ENCODE measurements at regions not wholly inside any gene's neighbourhood (a gene's known extent, or its start where the extent isn't known, plus 50 kb on each side); places are given as distances from the start of the nearest gene placed in this dataset.

- intact Hi-C loops (cut with micrococcal nuclease) = no loop called here
- no peak for TF ChIP-seq CTCF (IDR thresholded peaks at IDR 0.05)
Measured at GRCh38 chr6:119506631-119507174, 157.1 kb upstream of the MAN1A1 start.

GRCh38 chr6:119501798-119502483 lies 152.4 kb upstream of the MAN1A1 start:
- H3K9me3 ChIP-seq (replicated peaks in 1 of 2; ENCODE audit: control insufficient read depth in 1 of 2, insufficient read depth in 1 of 2, low read length in 2 of 2) = no peaks in the 10 kb centered on the region
- H3K4me3 ChIP-seq (replicated peaks in 1 of 3; ENCODE audit: low read depth in 2 of 3, low read length in 3 of 3) = no peak overlapping the region
- H3K4me1 ChIP-seq (ENCODE audit: control insufficient read depth in 1 of 2, insufficient read depth in 2 of 2, low read length in 2 of 2) = no peaks in the 10 kb centered on the region
- no peak overlapping the region for H3K27ac Mint-ChIP-seq
- H3K36me3 Mint-ChIP-seq = no peaks in the 10 kb centered on the region
- WGBS (ENCODE audit: insufficient coverage) = no CpG with 5 or more reads among the region's 4 CpGs
- no peak overlapping the region for H3K9ac ChIP-seq (ENCODE audit: insufficient read depth, low read length, poor library complexity, severe bottlenecking)
- no peaks in the 10 kb centered on the region for H3K79me2 ChIP-seq (ENCODE audit: insufficient read depth, low read length)
- no peaks in the 10 kb centered on the region for H3K36me3 ChIP-seq (replicated peaks in 1 of 2; ENCODE audit: control insufficient read depth in 1 of 2, insufficient read depth in 2 of 2, low read length in 2 of 2)
- intact Hi-C loops (cut with micrococcal nuclease) = no loop called here
- H4K20me1 ChIP-seq (ENCODE audit: insufficient read depth, low read length) = no peaks in the 10 kb centered on the region
- DNase-seq = peak in 1 of 3 donors; percentile 10
- no peaks in the 10 kb centered on the region for H3K9me3 Mint-ChIP-seq
- no peak overlapping the region for H2AFZ ChIP-seq (ENCODE audit: insufficient read depth, low read depth, low read length, poor library complexity, severe bottlenecking)
- H3K4me1 Mint-ChIP-seq = peaks cover 7% of the 10 kb centered on the region
- H3K4me2 ChIP-seq (replicated peaks; ENCODE audit: extremely low read depth, low read length, poor library complexity, severe bottlenecking) = no peak overlapping the region
- no peaks in the 10 kb centered on the region for H3K27me3 Mint-ChIP-seq (ENCODE audit: low read depth in 3 of 3)
- H3K4me3 Mint-ChIP-seq = no peak overlapping the region
- H3K27me3 ChIP-seq (ENCODE audit: control insufficient read depth in 2 of 2, insufficient read depth in 2 of 2, low read length in 2 of 2) = no peaks in the 10 kb centered on the region
- H3K27ac ChIP-seq (ENCODE audit: low read depth in 1 of 2, low read length in 2 of 2) = no peak overlapping the region
- TF ChIP-seq CTCF (IDR thresholded peaks at IDR 0.05) = no peak

More at GRCh38 chr6:119506631-119507174, 157.1 kb upstream of the MAN1A1 start:
- H3K27me3 ChIP-seq (ENCODE audit: control insufficient read depth in 2 of 2, insufficient read depth in 2 of 2, low read length in 2 of 2) = no peaks in the 10 kb centered on the region
- Mint-ChIP-seq H3K27me3 (ENCODE audit: low read depth in 3 of 3) (no peaks in the 10 kb centered on the region), H3K36me3 (no peaks in the 10 kb centered on the region), H3K4me1 (peaks cover 7% of the 10 kb centered on the region), H3K9me3 (no peaks in the 10 kb centered on the region), H3K4me3 (no peak overlapping the region), H3K27ac (no peak overlapping the region)
- no peak overlapping the region for H3K9ac ChIP-seq (ENCODE audit: insufficient read depth, low read length, poor library complexity, severe bottlenecking)
- H2AFZ ChIP-seq (ENCODE audit: insufficient read depth, low read depth, low read length, poor library complexity, severe bottlenecking) = no peak overlapping the region
- H3K4me3 ChIP-seq (replicated peaks in 1 of 3; ENCODE audit: low read depth in 2 of 3, low read length in 3 of 3) = no peak overlapping the region
- no peaks in the 10 kb centered on the region for H4K20me1 ChIP-seq (ENCODE audit: insufficient read depth, low read length)
- no peak for DNase-seq
- no peak overlapping the region for H3K27ac ChIP-seq (ENCODE audit: low read depth in 1 of 2, low read length in 2 of 2)
- no peak overlapping the region for H3K4me2 ChIP-seq (replicated peaks; ENCODE audit: extremely low read depth, low read length, poor library complexity, severe bottlenecking)
- no peaks in the 10 kb centered on the region for H3K36me3 ChIP-seq (replicated peaks in 1 of 2; ENCODE audit: control insufficient read depth in 1 of 2, insufficient read depth in 2 of 2, low read length in 2 of 2)
- H3K4me1 ChIP-seq (ENCODE audit: control insufficient read depth in 1 of 2, insufficient read depth in 2 of 2, low read length in 2 of 2) = no peaks in the 10 kb centered on the region
- no peaks in the 10 kb centered on the region for H3K79me2 ChIP-seq (ENCODE audit: insufficient read depth, low read length)
- no peaks in the 10 kb centered on the region for H3K9me3 ChIP-seq (replicated peaks in 1 of 2; ENCODE audit: control insufficient read depth in 1 of 2, insufficient read depth in 1 of 2, low read length in 2 of 2)
